H9 (cell line): ENCODE measurements at regions not wholly inside any gene's neighbourhood (a gene's known extent, or its start where the extent isn't known, plus 50 kb on each side); places are given as distances from the start of the nearest gene placed in this dataset.

Experiments
- DNase-seq: peaks from one replicate; pipeline ENCODE4 v3.0.0-alpha.2; 2017
- H2AFZ ChIP-seq: one replicate; pipeline ENCODE4 v1.6.1; 2013; ENCODE audit warnings: mild to moderate bottlenecking, low read length, control low read depth, moderate library complexity
- H2AK5ac ChIP-seq: 2 replicates; pipeline ENCODE4 v1.6.1; 2013; ENCODE audit warnings: low read length, control low read depth, mixed read lengths; ENCODE audit not compliant: insufficient read length
- H2BK120ac ChIP-seq: one replicate; pipeline ENCODE4 v1.6.1; 2013; ENCODE audit warnings: low read depth, mild to moderate bottlenecking, low read length, control low read depth, inconsistent platforms; ENCODE audit not compliant: poor library complexity, severe bottlenecking
- H2BK12ac ChIP-seq: 2 replicates; pipeline ENCODE4 v1.6.1; 2013; ENCODE audit warnings: low read length, control low read depth, mixed read lengths, low read depth; ENCODE audit not compliant: insufficient read length
- H2BK15ac ChIP-seq: 2 replicates; pipeline ENCODE4 v1.6.1; 2013; ENCODE audit warnings: low read depth, low read length, control low read depth
- H2BK20ac ChIP-seq: one replicate; pipeline ENCODE4 v1.6.1; 2013; ENCODE audit warnings: low read depth, mild to moderate bottlenecking, low read length, control low read depth, inconsistent platforms; ENCODE audit not compliant: poor library complexity, severe bottlenecking
- H2BK5ac ChIP-seq: 2 replicates; pipeline ENCODE4 v1.6.1; 2013; ENCODE audit warnings: low read length, control low read depth, mixed read lengths; ENCODE audit not compliant: insufficient read length
- H3K14ac ChIP-seq: 2 replicates; pipeline ENCODE4 v1.6.1; 2013; ENCODE audit warnings: low read length, control low read depth; ENCODE audit not compliant: insufficient read depth
- H3K18ac ChIP-seq: 2 replicates; pipeline ENCODE4 v1.6.1; 2013; ENCODE audit warnings: low read depth, mild to moderate bottlenecking, mixed read lengths, low read length, control low read depth; ENCODE audit not compliant: insufficient read length
- H3K23ac ChIP-seq: 2 replicates; pipeline ENCODE4 v1.6.1; 2013; ENCODE audit warnings: low read length, control low read depth, mixed read lengths, low read depth; ENCODE audit not compliant: insufficient read length
- H3K23me2 ChIP-seq: 2 replicates; pipeline ENCODE4 v1.6.1; 2013; ENCODE audit warnings: low read depth, mild to moderate bottlenecking, mixed read lengths, low read length, control low read depth; ENCODE audit not compliant: insufficient read length, poor library complexity, severe bottlenecking
- H3K27ac ChIP-seq: 2 replicates; pipeline ENCODE4 v1.5.1; 2013; ENCODE audit warnings: low read length, control low read depth, mixed read lengths, low read depth; ENCODE audit not compliant: insufficient read length
- H3K27me3 ChIP-seq: 2 replicates; pipeline ENCODE4 v1.6.1; 2013; ENCODE audit warnings: low read length, control low read depth, inconsistent platforms; ENCODE audit not compliant: insufficient read depth
- H3K4ac ChIP-seq: 2 replicates; pipeline ENCODE4 v1.6.1; 2013; ENCODE audit warnings: low read depth, mild to moderate bottlenecking, control low read depth, inconsistent platforms, low read length, moderate library complexity
- H3K4me1 ChIP-seq: 2 replicates; pipeline ENCODE4 v1.6.1; 2013; ENCODE audit warnings: low read length, control low read depth, inconsistent platforms; ENCODE audit not compliant: insufficient read depth
- H3K4me2 ChIP-seq: 2 replicates; pipeline ENCODE4 v1.6.1; 2013; ENCODE audit warnings: low read length, control low read depth, mixed read lengths; ENCODE audit not compliant: insufficient read length, insufficient read depth
- H3K56ac ChIP-seq: 2 replicates; pipeline ENCODE4 v1.6.1; 2013; ENCODE audit warnings: low read depth, mild to moderate bottlenecking, mixed read lengths, low read length, control low read depth; ENCODE audit not compliant: insufficient read length
- H3K79me1 ChIP-seq: 2 replicates; pipeline ENCODE4 v1.6.1; 2013; ENCODE audit warnings: low read depth, mild to moderate bottlenecking, moderate library complexity, low read length, control low read depth, inconsistent platforms; ENCODE audit not compliant: insufficient read depth, poor library complexity, severe bottlenecking
- H3K79me2 ChIP-seq: 2 replicates; pipeline ENCODE4 v1.6.1; 2013; ENCODE audit warnings: low read length, control low read depth, inconsistent platforms; ENCODE audit not compliant: insufficient read depth
- H3K9ac ChIP-seq: 2 replicates; pipeline ENCODE4 v1.6.1; 2013; ENCODE audit warnings: low read length, control low read depth, mixed read lengths; ENCODE audit not compliant: insufficient read length; ENCODE audit errors: extremely low read depth
- H3K9me3 ChIP-seq: one replicate; pipeline ENCODE4 v1.6.1; 2013; ENCODE audit warnings: low read depth, low read length, inconsistent platforms; ENCODE audit not compliant: control insufficient read depth
- H3T11ph ChIP-seq: one replicate; pipeline ENCODE4 v1.6.1; 2013; ENCODE audit warnings: mild to moderate bottlenecking, low read length, control low read depth, inconsistent platforms
- H4K20me1 ChIP-seq: one replicate; pipeline ENCODE4 v1.6.1; 2013; ENCODE audit not compliant: control insufficient read depth, insufficient read length, insufficient read depth
- H4K5ac ChIP-seq: 2 replicates; pipeline ENCODE4 v1.6.1; 2013; ENCODE audit warnings: low read depth, mild to moderate bottlenecking, mixed read lengths, low read length, control low read depth; ENCODE audit not compliant: insufficient read length
- H4K8ac ChIP-seq: replicated peaks from 2 replicates; pipeline ENCODE4 v1.6.1; 2013; ENCODE audit warnings: low read length, control low read depth, mixed read lengths, low read depth; ENCODE audit not compliant: insufficient read length
- H4K91ac ChIP-seq: 2 replicates; pipeline ENCODE4 v1.6.1; 2013; ENCODE audit warnings: low read depth, mild to moderate bottlenecking, moderate library complexity, mixed read lengths, low read length, control low read depth; ENCODE audit not compliant: insufficient read length
- H3K27ac Mint-ChIP-seq, 3 experiments: 2 replicates in 2 of 3; 3 replicates in 1 of 3; pipeline ENCODE4 v1.8.0; 2020 to 2021; ENCODE audit warnings: mixed read lengths in 3 of 3, mild to moderate bottlenecking in 1 of 3, moderate library complexity in 1 of 3
- H3K27me3 Mint-ChIP-seq: 2 replicates; pipeline ENCODE4 v1.8.0; 2021; ENCODE audit warnings: low read depth, mild to moderate bottlenecking, moderate library complexity, mixed read lengths
- H3K36me3 Mint-ChIP-seq, 3 experiments: 2 replicates in 2 of 3; 3 replicates in 1 of 3; pipeline ENCODE4 v1.8.0; 2020 to 2021; ENCODE audit warnings: low read depth in 3 of 3, mixed read lengths in 3 of 3; ENCODE audit not compliant: insufficient read depth in 1 of 3
- H3K4me1 Mint-ChIP-seq, 2 experiments: 2 replicates each; pipeline ENCODE4 v1.8.0; 2020; ENCODE audit warnings: mixed read lengths in 2 of 2
- H3K4me3 Mint-ChIP-seq, 2 experiments: 2 replicates in 1 of 2; 3 replicates in 1 of 2; pipeline ENCODE4 v1.8.0; 2020 to 2021; ENCODE audit warnings: mild to moderate bottlenecking in 2 of 2, mixed read lengths in 2 of 2, moderate library complexity in 1 of 2
- H3K9me3 Mint-ChIP-seq, 2 experiments: 2 replicates in 1 of 2; 3 replicates in 1 of 2; pipeline ENCODE4 v1.8.0; 2020; ENCODE audit warnings: mild to moderate bottlenecking in 2 of 2, mixed read lengths in 2 of 2, moderate library complexity in 1 of 2
- CTCF ChIP-seq: fragments of 200-600 bp; sonication (generic); conservative IDR thresholded peaks from 3 replicates; pipeline ENCODE4 v1.8.0; 2021; ENCODE audit warnings: antibody characterized with exemption, mild to moderate bottlenecking
- WGBS: extraction: QIAGEN DNeasy Blood & Tissue Kit; methylation state at CpG from one replicate; pipeline ENCODE4 v1.1.7; 2013; ENCODE audit warnings: missing lambda C conversion rate, low lambda C conversion rate, mixed read lengths; ENCODE audit not compliant: insufficient read length; ENCODE audit errors: extremely low coverage; 5-methylcytosine and 5-hydroxymethylcytosine counted together

GRCh38 chr10:10533437-10533836 lies 484.2 kb upstream of the CELF2 start:
- H3K23ac ChIP-seq: no peak overlapping the region
- H3K9me3 Mint-ChIP-seq: no peaks in the 10 kb centered on the region
- H3K36me3 Mint-ChIP-seq: no peaks in the 10 kb centered on the region
- H3K4me2 ChIP-seq: no peak overlapping the region
- no peak overlapping the region for H4K91ac ChIP-seq
- no peak overlapping the region for H3K4me3 Mint-ChIP-seq
- H4K8ac ChIP-seq: no peak overlapping the region
- H2BK15ac ChIP-seq: no peak overlapping the region
- no peaks in the 10 kb centered on the region for H3K23me2 ChIP-seq
- H2AK5ac ChIP-seq: no peak overlapping the region
- H3K14ac ChIP-seq: no peak overlapping the region
- H3K9me3 ChIP-seq: no peaks in the 10 kb centered on the region
- H3T11ph ChIP-seq: no peak overlapping the region
- peaks cover under 1% of the 10 kb centered on the region; the same call in 1 of the 2 replicates for H3K4me1 ChIP-seq
- no peak for DNase-seq
- H2BK12ac ChIP-seq: no peak overlapping the region
- no peaks in the 10 kb centered on the region for H3K79me2 ChIP-seq
- peaks cover 7 to 10% of the 10 kb centered on the region in 2 experiments for H3K4me1 Mint-ChIP-seq
- H2BK20ac ChIP-seq: no peak overlapping the region
- H3K27me3 Mint-ChIP-seq: peaks cover 18% of the 10 kb centered on the region
- no peak overlapping the region for H3K27ac ChIP-seq
- no peaks in the 10 kb centered on the region for H3K79me1 ChIP-seq
- no peaks in the 10 kb centered on the region for H3K27me3 ChIP-seq
- no peak overlapping the region for H3K18ac ChIP-seq
- H3K27ac Mint-ChIP-seq: no peak overlapping the region
- H3K56ac ChIP-seq: no peak overlapping the region
- H3K4ac ChIP-seq: no peak overlapping the region
- no peak overlapping the region for H2BK120ac ChIP-seq
- no peaks in the 10 kb centered on the region for H4K20me1 ChIP-seq
- H2AFZ ChIP-seq: no peak overlapping the region
- no peak overlapping the region for H4K5ac ChIP-seq
- no peak for TF ChIP-seq CTCF
- H3K9ac ChIP-seq: no peak overlapping the region
- no peak overlapping the region for H2BK5ac ChIP-seq
- no CpG with 5 or more reads among the region's 3 CpGs for WGBS
